GM12864 (cell line): ENCODE measurements at regions not wholly inside any gene's neighbourhood (a gene's known extent, or its start where the extent isn't known, plus 50 kb on each side); places are given as distances from the start of the nearest gene placed in this dataset.
"Not testable (repeated sequence)": the region's sequence is repeated elsewhere in the genome, so short reads cannot be mapped to it uniquely, and the experiment has no call there.

Experiments
- DNase-seq: peaks from one replicate; pipeline ENCODE4 v3.0.0-alpha.2; 2011; ENCODE audit warnings: low read depth
- H3K4me3 ChIP-seq: 2 replicates; pipeline ENCODE4 v1.5.1; 2011; ENCODE audit warnings: mild to moderate bottlenecking, low read depth, low read length, control low read depth
- CTCF ChIP-seq: IDR thresholded peaks from 2 replicates; pipeline ENCODE4 v1.5.1; 2011; ENCODE audit warnings: low read depth, mild to moderate bottlenecking, moderate library complexity, low read length, control low read depth, inconsistent platforms; ENCODE audit errors: missing control alignments

DNA sequence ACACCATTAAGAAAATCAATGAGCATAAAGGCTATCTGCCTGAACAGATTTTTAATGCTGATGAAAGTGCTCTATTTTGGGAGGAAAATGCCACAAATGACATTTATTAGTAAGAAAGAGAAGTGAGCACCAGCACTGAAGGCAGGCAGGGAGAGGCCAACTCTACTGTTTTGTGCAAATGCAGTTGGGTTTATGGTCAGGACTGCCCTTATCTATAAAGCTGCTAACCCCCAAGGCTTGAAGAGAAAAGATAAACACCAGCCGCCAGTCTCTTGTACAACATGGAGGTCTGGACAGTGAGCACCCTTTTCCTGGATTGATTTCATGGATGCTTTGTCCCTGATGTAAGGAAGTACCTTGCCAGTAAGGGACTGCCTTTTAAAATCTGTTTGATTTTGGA, 246.8 kb upstream of the SFSWAP start:
- H3K4me3 ChIP-seq: no peak overlapping the region
- DNase-seq: no peak
- no peak for TF ChIP-seq CTCF

GRCh38 chr12:131466306-131466705, 244.6 kb upstream of the SFSWAP start:
- no peak for DNase-seq
- no peak for TF ChIP-seq CTCF
- H3K4me3 ChIP-seq: no peak overlapping the region

DNA sequence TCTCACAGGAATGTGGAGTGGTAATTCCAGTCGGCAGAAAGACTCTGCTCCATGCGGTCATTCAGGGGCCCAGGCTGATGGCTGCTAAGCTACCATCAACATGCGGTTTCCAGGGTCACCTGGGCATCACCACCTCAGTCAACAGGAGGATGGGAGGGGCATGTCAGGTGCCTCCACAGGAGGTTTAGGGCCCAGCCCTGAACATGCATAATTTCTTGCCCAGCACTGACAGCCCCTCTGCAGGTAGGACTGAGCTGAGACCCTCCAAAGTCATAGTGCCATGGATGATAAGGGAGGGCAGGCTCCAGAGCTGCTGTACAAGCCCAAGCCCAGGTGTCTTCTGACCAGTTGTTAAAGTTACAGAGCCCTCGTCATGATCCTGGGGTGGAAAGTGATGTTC, 244.0 kb upstream of the SFSWAP start:
- TF ChIP-seq CTCF: no peak
- H3K4me3 ChIP-seq: no peak overlapping the region
- no peak for DNase-seq

GRCh38 chr12:131468206-131468605, 242.7 kb upstream of the SFSWAP start:
- no peak overlapping the region for H3K4me3 ChIP-seq
- no peak for DNase-seq
- no peak for TF ChIP-seq CTCF

- not testable (repeated sequence) for DNase-seq, H3K4me3 ChIP-seq
These were observed 240.9 kb upstream of the SFSWAP start for GRCh38 chr12:131469945-131470344.

DNA sequence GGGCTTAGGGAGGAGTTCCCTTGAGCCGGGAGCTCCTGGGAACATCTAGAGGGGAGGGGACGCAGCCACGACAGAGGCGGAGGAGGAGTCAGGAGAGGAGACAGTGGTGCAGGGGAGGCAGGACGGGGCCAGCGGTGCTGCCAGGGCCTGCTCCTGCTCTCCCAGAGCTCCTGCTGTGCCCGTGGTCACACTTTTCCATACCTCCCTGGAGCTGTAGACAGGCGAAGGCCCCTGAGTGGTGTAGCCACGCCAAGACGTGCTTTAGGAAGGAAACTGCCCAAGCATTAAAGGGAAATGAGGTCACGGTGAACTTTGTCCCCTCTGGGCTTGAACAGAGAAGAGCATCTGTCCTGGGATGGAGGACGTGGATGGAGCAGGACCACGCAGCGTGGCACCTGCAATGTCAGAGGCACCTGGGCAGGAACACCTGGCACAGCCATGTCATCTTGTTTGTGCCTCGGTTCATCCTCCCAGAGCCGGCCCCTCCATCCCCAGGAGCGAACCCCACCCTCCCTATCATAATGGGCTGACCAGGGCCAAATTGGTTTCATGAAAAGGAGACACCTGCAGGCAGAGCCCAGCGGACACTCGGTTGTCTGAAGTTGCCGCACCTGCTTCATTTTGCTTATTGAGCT, 239.5 kb upstream of the SFSWAP start:
- H3K4me3 ChIP-seq: no peak overlapping the region
- TF ChIP-seq CTCF: no peak
- no peak for DNase-seq

GRCh38 chr12:131471946-131472732, 238.8 kb upstream of the SFSWAP start:
- no peak for TF ChIP-seq CTCF
- no peak for DNase-seq
- no peak overlapping the region for H3K4me3 ChIP-seq
